Putamen (tissue), 1 donor: ENCODE measurements at regions not wholly inside any gene's neighbourhood (a gene's known extent, or its start where the extent isn't known, plus 50 kb on each side); places are given as distances from the start of the nearest gene placed in this dataset.

Experiments used
- DNase-seq: peaks from one replicate; pipeline ENCODE4 v3.0.0-alpha.2; 2016; ENCODE audit warnings: low spot score

- DNase-seq: no peak
Observed at GRCh38 chr3:116640109-116640508, 69.5 kb upstream of the TUSC7 start.

GRCh38 chr3:116643001-116643400, 66.6 kb upstream of the TUSC7 start:
- no peak for DNase-seq

- no peak for DNase-seq
Observed at GRCh38 chr3:116647996-116648395, 61.6 kb upstream of the TUSC7 start.
